Activated T-helper 1 cell treated with anti-CD3 and anti-CD28 coated beads, Interleukin-2, amount 50 U/mL, for 16 hours (primary cell): ENCODE measurements at regions not wholly inside any gene's neighbourhood (a gene's known extent, or its start where the extent isn't known, plus 50 kb on each side); places are given as distances from the start of the nearest gene placed in this dataset.

ENCODE experiments used
- DNase-seq, 2 donors: peaks; one replicate each; pipeline ENCODE4 v3.0.0-alpha.2; 2020; ENCODE audit warnings: low read depth in 1 of 2, low spot score in 1 of 2

DNA sequence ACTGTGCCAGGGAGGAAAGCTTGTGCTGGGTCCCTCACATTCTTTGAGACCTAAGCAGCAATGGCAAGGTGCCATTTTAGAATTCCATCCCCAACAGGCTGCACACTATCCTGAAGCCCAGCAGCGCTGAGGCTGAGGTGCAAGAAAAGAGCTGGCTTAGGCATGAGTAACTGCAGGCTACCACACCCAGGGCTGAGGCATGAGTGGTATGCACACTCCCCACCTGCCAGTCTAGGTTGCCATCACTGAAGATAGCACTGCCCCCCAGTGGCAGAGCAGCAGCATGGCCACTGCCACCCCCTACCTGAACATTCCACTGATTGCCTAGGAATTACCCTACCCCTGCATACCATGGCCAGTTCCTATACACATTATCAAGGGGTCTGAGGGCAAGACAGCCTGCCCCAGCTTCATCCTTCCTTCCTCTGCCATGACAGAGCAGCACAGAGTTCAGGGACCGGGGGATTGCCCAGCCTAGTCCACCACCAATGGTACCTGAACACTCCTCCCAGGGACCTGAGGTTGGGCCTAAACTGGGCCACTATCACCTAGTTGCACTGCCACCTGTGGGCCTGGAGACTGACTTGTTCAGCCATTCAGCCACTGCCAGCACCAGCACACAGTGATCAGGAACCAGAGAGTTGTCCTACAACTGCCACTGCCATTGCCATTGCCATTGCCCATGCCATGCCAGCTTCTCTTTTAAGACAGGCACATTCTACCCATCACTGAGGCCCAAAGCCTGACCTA is 129.8 kb downstream of the SATB1 start:
- peak in 1 of 2 donors; percentile 0 for DNase-seq

DNA sequence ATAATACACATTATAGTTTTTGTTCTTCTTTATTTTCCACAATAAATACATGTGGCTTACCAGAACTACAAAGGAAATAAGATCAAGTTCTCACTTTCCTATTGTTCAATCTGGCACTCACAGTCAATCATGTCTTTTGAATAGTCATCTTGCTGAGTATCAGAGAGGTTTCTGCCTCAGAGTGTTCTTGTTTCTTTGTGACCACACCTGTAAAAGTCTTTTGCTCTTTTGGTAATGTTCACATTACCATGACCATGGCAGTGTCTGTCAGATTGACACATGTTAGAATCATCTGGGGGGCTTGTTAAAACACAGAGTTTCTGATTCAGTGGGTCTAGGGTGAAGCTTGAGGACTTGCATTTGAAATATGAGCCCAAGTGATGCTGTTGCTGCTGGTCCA is 135.0 kb downstream of the SATB1 start:
- no peak for DNase-seq

DNA sequence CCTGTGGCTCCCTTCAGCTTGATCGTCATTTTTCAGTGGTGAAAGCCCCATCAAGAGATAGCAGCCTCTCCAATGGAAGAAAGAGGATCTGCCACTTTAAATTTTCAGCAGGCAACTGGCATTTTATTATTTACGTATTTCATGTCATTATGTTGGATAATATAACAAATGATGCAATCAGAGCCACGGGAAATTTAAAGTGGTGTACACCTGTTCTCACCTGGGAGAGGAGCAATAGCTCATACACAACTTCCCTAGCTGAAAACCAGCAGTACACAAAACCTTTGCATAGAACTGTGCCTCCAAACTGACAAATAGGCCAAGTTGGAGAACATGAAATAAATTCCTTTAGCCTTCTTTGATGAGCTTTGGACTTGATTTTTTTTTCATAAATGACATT is 136.9 kb downstream of the SATB1 start:
- DNase-seq: no peak

DNA sequence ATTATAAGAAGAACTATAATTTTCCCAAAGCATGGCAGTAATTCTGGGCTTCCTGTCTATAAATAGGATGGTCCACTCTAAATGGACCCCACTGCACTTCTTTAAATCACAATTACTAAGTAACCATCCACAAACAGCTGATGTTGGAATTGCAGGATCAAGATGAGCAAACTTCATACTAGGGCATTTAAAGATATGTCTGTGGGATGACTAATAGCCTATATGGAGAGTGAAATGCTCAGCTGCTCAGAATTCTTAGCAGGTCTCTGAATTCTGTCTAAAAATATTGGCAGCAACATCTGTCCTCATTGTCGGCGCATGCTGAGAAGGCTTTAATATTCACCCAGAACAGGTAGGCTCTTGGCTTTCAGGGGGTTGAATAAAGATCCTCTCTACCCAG is 140.4 kb downstream of the SATB1 start:
- DNase-seq: no peak

DNA sequence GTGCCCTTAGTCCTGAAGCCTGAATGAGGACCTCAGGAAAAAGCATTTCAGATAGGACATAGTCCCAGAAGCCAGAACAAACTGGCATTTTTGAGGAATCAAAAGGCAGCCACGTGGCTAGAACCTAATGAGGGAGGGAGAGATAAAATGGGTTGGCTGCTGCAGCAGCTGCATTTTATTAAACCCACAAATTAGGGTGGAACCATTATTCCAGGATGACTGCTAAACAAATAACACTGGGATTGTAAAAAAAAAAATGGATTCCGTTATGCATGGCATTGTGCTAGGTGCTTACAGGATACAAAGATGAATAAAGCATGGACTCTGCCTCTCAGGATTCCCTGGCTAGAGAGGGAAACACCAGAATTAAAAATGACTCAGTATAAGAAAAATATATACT is 141.5 kb downstream of the SATB1 start:
- no peak for DNase-seq

DNA sequence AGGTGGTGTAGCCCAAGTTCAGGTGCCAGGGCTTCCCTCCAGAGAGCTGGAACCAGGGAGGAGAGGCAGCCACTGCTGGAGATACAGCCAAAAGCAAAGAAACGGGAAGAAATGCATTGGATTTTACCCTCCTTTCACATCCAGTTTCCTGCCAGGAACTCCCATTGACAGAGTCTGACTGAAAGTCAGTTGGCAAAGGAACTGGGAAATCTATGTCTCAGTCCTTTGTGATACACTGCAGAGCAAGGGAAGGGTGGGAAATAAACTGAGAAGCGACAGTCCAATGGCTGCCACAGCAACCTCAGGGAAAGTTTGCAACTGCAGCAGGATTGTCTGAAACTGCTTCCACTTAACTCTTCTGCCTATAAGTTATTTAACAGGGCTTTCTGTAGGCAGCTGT is 142.6 kb downstream of the SATB1 start:
- DNase-seq: no peak

DNA sequence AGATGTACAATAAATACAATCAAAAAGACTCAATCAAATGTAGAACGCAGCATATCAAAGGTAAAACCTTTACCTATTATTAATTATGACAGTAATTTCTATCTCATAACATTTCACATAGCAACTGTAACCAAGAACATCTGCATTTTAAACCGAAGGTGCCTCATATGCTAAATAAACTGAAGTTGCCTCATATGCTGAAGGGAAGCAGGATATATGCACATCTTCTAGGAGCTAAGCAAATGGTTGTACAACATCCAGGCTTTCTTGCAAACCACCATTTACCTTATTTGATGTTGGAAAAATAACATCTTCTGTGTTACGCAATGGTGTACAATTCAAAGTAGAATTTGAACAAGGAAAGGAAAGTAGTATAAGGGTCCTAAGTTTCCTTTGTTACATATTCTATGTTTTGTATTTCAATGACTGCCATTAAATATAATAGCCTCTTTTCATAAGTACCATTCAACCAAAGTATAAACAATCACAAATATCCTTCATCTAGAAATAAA is 145.9 kb downstream of the SATB1 start:
- DNase-seq: no peak

DNA sequence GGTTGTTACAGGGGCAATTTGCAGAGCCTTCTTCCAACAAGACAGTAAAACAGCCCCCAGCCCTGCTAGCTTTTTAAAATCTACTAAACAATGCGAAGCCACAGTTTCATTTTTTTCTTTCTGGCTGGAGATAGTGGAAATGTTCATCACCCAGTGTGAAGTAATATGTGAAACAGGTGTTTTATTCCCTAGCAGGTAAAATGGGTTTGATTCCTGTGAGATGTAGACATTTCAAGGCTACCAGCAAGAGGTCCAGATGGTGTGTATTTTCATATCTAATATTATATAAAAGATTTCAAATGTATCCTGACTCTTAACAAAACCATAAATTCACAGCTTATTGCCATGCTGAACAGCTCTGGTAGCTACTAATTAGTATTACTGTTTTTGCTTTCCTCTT is 160.3 kb downstream of the SATB1 start:
- no peak for DNase-seq

DNA sequence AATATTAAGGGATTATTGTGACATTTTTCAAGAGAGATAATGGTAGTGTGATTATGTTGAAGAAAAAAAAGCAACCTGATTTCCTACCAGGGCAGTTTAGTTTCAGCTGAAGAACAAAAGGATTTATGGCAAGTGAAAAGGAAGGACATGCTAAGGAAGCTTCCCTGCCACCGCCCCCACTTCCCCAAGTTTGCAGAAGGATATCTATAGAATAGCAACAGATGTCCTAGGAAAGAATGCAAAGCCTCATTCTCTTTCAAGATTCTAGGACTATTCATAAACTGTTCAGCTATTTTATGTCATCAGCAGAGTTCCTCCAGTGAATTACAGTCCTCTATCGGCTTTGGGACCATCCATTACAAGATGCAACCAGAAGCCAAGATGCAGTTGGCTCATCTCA is 160.8 kb downstream of the SATB1 start:
- DNase-seq: no peak

DNA sequence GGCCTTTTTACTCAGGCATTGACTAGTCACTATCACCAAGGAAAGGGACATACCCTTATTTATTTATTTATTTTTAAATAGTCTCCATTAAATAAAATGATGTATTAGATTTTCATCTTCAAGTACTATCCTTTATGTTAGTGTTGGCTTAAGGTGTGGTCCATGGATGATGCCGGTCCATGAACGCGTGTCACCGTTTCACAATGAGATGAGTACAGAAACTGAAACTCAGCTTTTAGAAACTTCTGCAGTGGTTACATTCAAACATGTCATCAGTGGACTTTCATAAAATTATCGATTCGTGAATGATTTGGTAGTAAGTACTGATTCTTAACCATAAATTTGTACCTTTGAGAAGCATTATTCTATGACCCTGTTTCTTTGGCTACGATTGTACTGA is 166.6 kb downstream of the SATB1 start:
- DNase-seq: no peak

DNA sequence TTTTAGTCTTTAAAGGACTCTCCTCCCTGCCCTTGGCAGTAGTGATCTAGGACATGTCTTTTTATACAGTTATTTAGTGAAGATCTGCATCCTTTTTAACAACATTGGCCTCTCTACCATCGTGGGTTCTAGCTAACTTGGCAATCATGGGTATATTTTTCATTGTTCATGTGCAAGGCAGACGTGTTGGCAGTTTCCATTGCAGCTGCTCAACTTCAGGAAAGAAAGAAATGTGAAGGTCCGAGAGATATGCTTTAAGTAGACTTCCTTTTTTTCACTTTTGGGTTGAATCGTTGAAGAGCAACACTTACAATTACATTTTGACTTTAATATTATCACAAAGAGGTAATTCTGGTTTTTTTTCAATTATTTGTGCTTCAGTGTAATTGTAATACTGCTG is 172.6 kb downstream of the SATB1 start:
- no peak for DNase-seq

DNA sequence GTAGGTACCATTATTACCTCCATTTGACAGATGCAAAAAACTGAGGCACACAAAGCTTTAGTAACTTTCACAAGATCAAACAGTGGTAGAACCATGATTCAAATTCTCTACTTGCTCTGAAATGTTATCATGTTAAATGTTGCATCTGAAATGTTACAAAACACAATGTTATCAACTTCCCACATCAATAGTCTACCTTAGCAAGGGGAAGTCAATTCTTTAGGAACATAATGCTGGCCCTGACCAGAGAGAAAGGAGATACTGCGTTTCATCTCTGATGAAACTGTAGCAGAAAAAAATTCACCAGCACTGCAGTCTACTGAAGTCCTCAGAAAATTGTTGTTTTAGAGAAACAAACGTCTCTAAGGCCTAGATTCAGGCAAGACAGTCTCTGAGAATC is 174.1 kb downstream of the SATB1 start:
- no peak for DNase-seq

DNA sequence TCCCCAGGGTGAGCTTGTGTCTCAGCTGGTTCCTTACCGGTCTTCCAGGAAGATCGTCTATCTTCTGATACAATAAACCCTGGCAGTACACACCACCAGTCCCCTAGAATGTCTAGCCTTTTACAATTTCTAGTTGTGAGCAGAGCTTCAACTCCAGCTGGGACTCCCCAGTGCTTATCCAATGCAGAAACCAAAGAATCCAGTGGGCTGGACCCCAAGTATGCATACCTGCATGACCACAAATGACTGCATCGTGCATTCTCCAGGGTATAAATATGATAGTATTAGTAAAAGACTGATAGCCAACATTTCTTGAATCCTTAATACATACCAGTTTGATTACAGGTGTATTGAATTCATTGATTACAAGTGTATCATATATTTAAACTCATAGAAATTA is 176.0 kb downstream of the SATB1 start:
- DNase-seq: no peak

DNA sequence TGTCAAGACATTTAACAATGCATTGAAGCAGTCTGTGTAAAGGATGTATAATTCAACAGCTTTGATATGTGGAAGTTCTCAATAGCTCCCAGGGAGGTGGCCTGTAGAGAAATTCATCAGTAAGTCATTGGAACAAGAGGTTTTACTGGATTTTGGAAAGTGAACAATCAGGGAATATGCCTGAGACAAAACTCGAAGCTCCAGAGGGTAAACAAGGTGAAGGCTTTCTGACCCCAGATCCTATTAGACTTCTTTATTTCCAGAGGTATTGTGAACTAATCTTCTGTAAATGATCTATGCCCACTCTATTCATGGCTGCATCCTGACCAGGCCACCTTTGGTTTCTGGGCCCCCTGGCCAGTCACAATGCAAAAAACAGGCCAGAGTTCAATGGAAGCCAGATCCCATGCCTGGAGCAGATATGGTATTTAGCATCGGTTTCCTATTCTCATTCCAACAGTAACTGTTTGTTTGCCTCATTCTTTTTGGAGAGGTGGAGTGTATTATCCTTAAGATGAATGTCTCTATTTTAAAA is 177.3 kb downstream of the SATB1 start:
- DNase-seq: no peak

DNA sequence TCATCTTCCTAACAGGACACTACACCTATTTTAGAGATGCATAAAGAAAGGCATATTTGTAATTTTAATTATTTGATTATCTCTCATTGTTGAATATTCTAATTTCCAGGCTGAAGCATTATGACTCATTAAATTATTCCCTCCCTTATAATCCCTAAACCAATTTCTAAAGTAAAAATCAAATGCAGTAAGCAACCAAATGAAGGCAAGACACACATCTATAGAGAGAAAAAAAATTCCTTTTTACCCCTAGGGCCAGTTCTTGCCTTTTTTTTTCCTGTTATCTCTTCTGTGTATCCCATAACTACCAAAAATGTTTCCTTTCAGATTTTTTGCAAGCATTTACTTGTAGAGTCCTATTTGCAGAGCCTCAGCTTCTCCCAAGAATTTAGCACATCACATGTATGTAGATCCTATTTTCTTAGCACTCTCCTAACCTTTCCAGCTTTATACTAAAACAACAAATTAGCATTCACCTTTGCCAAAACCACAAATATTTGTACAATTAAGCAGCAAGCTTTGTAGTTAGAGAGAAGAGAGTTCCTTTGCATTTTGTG is 177.9 kb downstream of the SATB1 start:
- no peak for DNase-seq

DNA sequence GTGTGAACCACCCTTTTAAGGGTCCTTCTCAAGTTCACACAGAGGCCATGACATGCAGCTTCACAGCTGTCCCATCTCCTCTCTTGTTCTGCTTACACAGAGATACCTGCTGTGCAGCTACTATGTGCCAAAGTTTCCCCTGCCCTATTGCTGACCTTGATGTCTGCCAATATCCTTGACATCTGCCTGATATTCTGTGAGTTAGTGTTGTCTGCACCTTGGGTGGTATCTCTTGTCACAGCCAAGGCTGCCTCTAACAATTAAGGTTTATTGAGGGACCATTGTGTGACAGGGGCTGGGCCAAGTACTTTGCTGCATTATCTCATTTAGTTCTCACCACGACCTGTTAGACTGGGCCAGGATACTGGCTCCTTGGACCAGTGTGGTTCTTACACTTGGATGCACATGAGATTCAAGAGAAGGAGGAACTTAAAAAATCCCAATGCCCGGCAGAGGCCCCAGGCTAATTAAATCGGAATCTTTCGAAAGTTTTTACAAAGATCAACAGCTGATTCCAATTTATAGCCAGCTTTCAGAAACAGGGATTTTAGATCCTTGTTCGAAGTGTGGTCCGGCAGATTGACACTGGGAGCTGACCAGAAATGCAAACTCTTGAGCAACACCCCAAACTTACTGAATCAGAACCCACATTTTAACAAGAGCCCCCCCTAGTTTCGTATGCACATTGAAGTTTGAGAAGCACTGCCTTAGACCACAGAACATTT is 178.6 kb downstream of the SATB1 start:
- no peak for DNase-seq

DNA sequence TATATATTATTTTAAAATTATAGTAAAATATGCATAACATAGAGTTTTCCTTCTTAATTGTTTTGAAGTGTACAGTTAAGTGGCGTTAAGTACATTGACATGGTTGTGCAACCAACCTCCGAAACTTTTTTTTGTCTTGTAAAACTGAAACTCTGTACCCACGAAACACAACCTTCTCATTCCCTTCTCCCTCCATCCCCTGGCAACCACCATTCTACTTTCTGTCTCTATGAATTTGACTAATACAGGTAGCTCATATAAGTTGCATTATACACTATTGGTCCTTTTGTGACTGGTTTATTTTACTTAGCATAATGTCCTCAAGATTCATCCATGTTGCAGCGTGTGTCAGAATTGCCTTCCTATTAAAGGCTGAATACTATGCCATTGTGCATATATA is 179.4 kb downstream of the SATB1 start:
- DNase-seq: no peak

DNA sequence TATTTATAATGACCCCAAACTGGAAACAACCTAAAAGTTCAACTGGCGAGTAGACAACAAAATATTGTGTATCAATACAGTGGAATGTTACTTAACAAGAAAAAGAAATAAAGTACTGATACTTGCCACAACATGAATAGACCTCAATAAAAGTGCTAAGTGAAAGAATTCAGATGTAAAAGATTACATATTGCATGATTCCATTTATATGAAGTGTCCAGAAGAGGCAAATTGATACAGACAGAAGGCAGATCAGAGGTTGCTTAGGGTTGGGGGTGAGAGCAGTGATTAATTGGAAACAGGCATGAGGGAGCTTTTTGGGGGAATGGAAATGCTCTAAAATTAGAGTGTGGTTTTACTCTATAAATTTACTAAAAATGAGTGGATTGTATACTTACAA is 183.3 kb downstream of the SATB1 start:
- DNase-seq: no peak

DNA sequence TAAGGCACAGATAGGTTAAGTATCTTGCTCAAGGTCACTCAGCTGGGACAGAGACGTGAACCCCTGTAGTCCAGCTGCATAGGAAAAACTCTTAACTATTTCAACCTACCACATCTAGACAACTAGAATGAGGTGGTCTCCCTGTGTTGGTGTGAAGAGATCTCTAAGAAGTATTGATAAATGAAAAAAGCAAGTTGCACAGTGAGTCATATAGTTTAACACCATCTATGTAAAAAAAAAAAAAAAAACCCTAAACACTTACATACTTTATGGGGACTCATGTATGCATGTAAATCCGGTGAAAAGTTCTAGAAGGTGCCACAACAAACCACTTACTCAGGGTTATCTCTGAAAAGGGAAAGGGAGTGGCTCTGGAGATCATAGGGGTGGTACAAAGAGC is 185.5 kb downstream of the SATB1 start:
- DNase-seq: no peak

DNA sequence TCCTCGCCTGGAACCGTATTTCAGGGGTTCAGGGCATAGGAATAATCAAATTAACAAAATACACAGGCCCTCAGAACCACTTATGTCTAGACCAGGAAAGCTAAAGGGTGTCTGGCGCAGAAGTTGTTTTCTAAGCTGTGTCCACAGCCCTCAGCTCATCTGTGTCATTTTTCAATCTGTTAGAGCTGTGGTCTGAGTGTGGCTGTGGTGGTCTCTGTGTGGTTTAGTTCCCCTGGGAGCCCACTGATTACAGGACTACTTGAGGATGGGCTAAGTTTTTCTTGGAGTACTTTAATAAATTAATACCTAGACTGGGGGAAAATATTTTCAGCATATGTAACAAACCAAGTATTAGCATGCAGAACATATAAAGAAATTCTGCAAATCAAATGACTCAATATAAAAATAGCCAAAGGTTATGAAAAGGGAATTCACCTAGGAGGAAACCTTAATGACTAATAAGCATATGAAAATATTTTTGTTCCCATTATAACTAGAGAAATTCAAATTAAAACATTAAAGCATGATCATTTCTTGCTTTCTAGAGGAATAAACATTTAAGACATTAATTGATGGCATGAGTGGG is 186.3 kb downstream of the SATB1 start:
- no peak for DNase-seq

DNA sequence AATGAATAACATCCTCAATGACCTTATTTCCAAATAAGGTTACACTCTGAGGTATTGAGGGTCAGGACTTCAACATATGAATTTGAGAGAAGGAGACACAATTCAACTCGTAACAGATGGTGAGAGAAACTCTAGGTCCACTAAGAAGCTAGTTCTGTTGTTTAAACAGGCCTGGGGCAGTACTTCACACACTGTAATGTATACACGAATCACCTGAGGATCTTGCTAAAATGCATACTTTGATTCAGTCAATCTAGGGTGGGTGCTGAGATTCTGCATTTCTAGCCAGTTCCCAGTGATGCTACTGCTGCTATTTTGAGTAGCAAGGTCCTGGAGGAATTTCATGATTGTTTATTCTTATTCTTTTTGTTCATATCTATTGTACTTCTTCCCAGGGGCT is 186.8 kb downstream of the SATB1 start:
- no peak for DNase-seq
